BLaER1 treated with 17β-estradiol and CSF1 and Interleukin-3, amounts not matched to agents 10 nM and 100 nM (cell line): ENCODE measurements at regions not wholly inside any gene's neighbourhood (a gene's known extent, or its start where the extent isn't known, plus 50 kb on each side); places are given as distances from the start of the nearest gene placed in this dataset.

Experiments
- H3K27ac ChIP-seq, 11 experiments: shearing (Covaris generic); formaldehyde crosslinking; 2 replicates each; pipeline ENCODE4 v1.8.1; 2022
- H3K27me3 ChIP-seq, 11 experiments: shearing (Covaris generic); formaldehyde crosslinking; 2 replicates each; pipeline ENCODE4 v1.8.1; 2022
- H3K36me3 ChIP-seq, 11 experiments: shearing (Covaris generic); formaldehyde crosslinking; 2 replicates each; pipeline ENCODE4 v1.8.1; 2022
- H3K4me1 ChIP-seq, 10 experiments: shearing (Covaris generic); formaldehyde crosslinking; 2 replicates each; pipeline ENCODE4 v1.8.1; 2022
- H3K4me2 ChIP-seq, 11 experiments: shearing (Covaris generic); formaldehyde crosslinking; 2 replicates each; pipeline ENCODE4 v1.8.1; 2022
- H3K4me3 ChIP-seq, 10 experiments: shearing (Covaris generic); formaldehyde crosslinking; 2 replicates each; pipeline ENCODE4 v1.8.1; 2022
- H3K9ac ChIP-seq, 11 experiments: shearing (Covaris generic); formaldehyde crosslinking; 2 replicates each; pipeline ENCODE4 v1.8.1; 2022
- H3K9me3 ChIP-seq, 11 experiments: shearing (Covaris generic); formaldehyde crosslinking; replicated peaks in 1 of 11; 2 replicates each; pipeline ENCODE4 v1.8.1; 2022
- H4K20me1 ChIP-seq, 11 experiments: shearing (Covaris generic); formaldehyde crosslinking; 2 replicates each; pipeline ENCODE4 v1.8.1; 2022
- Cebpa-rat ChIP-seq, 11 experiments: shearing (Covaris generic); IDR thresholded peaks; 2 replicates each; pipeline ENCODE4 v1.8.1; 2022

DNA sequence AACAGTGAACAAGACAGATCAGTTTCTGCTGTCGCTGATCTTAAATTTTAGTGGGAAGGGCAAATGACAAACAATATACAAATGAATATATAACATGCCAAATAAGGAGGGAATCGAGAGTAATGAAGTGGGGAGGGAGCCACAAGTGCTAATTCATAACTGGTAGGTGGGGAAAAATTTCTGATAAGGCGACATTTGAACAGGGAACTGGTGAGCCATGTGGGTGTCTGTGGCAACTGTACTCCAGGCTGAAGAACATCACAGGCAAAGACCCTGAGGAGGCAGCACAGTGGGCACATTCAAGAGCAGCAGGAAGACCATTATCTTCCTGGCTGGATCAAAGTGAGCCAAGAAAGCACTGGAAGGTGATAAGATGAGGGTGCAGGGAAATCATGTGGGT is 51.6 kb upstream of the CD28 start:
- Histone ChIP-seq H3K27ac (no peak overlapping the region), H4K20me1 (no peaks in the 10 kb centered on the region), H3K9ac (no peak overlapping the region), H3K4me1 (peaks cover 25 to 98% (median 46%) of the 10 kb centered on the region in 10 experiments), H3K27me3 (no peaks in the 10 kb centered on the region), H3K4me3 (no peak overlapping the region), H3K9me3 (no peaks in the 10 kb centered on the region), H3K4me2 (peak overlapping the region in 3 of 11 experiments; percentile 71 to 85 (median 79); a peak in 4 of 22 replicates), H3K36me3 (no peaks in the 10 kb centered on the region)
- TF ChIP-seq Cebpa-rat (IDR thresholded peaks at IDR 0.05) = no peak

DNA sequence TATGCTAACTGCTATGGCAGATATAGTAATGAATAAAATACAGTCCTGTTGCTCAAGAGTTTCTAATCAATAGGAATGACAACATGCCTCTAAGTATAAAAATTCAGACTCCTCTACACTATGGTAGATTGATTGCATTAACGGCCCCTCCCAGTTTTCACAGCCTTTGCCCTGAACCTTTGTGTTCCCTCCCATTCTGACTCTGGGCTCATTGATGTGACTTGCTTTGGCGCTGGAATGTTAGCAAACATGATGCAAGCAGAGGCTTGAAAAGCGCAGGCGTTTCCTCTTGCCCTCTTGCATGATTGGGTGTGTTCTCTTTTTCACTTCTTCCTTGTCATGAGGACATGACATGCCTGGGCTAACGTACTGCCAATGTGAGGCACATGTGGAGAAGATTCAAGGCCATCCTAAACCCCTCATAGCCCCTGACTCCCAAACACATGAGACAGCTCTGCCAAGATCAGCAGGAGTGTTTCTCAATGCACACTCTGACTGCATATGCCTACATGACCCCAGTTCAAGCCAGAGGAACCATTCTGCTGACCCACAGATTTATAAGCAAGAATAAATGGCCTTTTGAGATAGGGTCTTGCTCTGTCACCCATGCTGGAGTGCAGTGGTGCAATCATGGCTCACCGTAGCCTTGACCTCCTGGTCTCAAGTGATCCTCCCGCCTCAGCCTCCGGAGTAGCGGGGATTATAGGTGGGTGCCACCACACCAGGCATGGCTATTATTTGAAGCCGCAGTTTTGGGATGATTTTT is 49.7 kb upstream of the CD28 start:
- Histone ChIP-seq H3K27ac (peak overlapping the region in 4 of 11 experiments; percentile 26 to 64 (median 36); a peak in 6 of 22 replicates), H3K9ac (0 out of 22 replicates have a peak overlapping the region, but pooled peaks of 1 of the 11 experiments have one; percentile 12), H3K9me3 (no peaks in the 10 kb centered on the region), H3K4me3 (no peak overlapping the region), H4K20me1 (no peaks in the 10 kb centered on the region), H3K27me3 (no peaks in the 10 kb centered on the region), H3K4me1 (peaks cover 18 to 97% (median 40%) of the 10 kb centered on the region in 10 experiments), H3K4me2 (peak overlapping the region in 6 of 11 experiments; percentile 7 to 85 (median 63); a peak in 13 of 22 replicates), H3K36me3 (no peaks in the 10 kb centered on the region)
- TF ChIP-seq Cebpa-rat (IDR thresholded peaks at IDR 0.05) = 0 out of 22 replicates have a peak, but pooled peaks of 2 of the 11 experiments have one; percentile 11 to 31
